Fibroblast of peridontal ligament (primary cell): ENCODE measurements at regions not wholly inside any gene's neighbourhood (a gene's known extent, or its start where the extent isn't known, plus 50 kb on each side); places are given as distances from the start of the nearest gene placed in this dataset.
A peak's percentile ranks its signal among the peaks of the same experiment; 100 is the strongest.

Source experiments
- DNase-seq: peaks from one replicate; pipeline ENCODE4 v3.0.0-alpha.2; 2010; ENCODE audit errors: extremely low read depth

DNA sequence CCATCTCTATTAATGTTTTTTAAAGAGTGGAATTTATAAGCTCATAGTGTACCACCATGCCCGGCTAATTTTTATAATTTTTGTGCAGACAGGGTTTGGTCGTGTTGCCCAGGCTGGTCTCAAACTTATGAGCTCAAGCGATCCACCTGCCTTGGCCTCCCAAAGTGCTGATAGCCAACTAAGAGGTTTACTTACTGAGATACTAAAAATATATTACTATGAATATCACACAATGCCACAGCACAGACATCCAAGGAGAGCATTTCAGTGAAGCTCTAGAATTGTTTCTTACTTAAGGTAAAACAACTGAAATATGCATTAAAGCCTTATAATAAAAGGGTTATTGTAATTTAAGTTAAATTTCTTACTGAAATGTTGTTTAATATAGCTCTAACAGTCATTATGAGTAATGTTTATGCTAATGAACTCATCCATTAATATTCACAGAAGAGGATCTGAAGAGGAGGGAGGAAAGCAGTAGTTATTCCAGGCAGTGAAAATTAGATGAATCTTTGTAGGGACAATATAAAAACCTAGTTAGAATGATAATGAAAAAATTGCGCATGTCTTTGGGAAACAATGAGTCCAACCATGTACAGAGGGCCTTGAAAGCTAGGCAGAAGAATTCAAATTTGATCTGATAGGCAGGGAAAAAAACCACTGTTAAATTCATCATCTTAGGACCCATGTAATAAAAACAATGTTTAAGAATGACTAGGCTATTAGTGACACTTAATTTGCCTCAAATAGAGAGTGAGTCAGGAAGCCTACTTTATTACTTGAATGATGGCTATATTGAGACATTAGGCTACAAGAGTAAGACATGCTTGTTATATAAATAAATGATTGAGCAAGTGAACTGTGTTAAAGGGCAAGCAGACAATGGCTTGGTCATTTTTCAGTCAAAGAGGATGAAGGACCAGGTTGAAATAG, 99.2 kb downstream of the SLC41A2 start:
- DNase-seq: no peak

DNA sequence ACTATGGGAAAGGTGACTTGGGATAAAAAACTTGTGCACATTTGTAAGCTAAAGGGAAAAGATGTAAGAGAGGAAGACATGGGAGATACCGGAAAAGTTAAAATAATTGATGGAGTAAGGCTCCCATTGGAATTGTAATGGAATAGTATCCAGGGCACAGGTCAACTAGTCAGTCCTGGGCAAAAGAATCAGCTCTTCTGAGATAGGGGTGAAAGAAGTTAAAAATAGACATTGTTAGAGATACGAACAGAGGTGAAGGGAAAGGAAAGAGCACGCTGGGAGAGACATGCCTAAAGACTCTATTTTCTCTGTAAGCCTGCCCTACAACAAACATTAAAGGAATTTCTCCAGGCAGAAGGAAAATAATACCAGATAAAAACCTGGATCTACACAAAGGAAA, 101.6 kb downstream of the SLC41A2 start:
- no peak for DNase-seq

- DNase-seq: no peak
These were observed 102.5 kb downstream of the SLC41A2 start for GRCh38 chr12:104855599-104855998.

DNA sequence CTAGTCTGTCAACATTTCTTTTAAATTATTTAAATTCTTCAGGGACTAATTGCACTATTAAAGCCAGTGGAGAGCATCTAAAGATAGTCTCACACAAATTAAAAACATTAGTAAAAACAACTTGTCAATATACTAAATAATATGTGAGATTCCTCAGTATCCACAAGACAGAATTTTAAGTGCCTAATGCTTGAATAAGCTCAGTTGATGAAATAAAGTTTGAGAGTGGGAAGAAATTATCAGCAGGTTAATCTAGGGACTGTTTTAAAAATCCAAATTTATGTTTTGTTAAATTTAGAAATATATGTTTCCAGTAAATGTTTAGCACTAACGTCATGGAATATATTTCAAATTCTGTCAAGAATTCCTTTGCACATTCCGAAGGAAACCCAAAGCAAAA, 105.2 kb downstream of the SLC41A2 start:
- no peak for DNase-seq

DNA sequence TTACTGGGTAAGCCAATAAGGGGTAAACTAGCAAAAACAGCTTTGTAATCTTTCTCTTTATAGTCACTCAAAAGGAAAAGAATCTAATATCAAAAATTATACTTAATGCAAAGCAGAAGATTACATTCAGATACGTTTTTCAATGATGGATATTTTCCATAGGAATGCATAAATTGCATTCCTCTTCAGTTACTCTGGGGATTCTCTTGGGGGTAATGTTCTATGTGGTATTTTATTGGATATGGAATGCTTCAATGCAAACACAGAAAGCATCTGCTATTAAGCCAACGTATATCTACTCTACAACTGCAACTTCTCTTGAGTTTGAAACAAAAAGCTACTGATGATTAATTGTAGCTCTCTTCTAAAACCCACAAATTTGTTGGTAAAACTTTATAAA, 106.0 kb downstream of the SLC41A2 start:
- peak; percentile 18 for DNase-seq

- DNase-seq: no peak
These were observed 107.3 kb downstream of the SLC41A2 start for GRCh38 chr12:104850781-104851180.

DNA sequence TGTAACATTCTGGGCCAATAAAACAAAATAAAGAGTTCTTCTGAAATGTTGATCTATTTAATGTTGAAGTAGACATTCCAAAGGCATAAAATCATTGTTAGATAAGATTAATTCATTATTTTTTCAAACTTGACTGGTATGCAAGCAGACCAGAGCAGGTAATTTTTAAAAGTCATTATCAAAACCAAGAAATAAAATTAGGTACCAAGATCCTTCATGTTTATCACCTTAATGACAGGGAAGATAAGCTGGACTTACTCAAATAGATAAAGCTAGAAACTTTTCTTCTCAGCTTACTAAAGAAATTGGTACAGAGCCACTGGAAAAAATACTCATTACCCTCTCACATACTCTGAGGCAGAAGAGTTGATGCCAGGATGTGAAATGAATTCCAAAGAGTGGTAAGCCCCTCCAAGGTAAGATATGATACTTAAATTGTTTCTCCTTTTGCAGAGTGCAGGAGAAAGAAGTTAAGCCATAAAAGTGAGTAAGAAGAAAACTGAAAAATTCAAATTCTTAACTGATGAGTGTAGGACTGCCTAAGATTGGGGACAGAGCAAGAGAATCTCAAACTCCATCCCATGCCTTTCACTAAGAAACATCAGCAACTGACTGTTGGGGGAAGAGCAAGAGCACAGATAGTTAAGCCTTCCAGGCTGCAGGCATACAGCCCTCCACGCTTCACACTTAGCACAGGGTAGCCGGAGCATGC, 111.9 kb downstream of the SLC41A2 start:
- DNase-seq: peak; percentile 16

DNA sequence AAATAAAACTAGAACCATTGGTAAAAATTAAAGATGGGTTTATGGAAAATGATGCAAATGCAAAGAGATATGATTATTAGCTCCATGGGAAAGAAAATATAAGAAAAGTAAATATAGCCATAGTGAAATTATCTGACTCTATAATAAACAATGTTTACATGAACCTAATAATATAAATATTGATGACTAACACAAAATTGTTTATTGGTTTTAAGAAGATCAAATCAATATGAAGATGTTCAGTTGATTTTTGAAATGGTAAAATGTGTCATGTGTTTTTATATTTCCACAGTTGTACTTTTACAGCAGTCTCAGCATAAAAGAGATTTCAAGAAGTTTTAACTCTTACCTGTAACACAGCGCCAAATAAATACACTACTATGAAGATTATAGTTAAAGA, 114.0 kb downstream of the SLC41A2 start:
- DNase-seq: no peak

DNA sequence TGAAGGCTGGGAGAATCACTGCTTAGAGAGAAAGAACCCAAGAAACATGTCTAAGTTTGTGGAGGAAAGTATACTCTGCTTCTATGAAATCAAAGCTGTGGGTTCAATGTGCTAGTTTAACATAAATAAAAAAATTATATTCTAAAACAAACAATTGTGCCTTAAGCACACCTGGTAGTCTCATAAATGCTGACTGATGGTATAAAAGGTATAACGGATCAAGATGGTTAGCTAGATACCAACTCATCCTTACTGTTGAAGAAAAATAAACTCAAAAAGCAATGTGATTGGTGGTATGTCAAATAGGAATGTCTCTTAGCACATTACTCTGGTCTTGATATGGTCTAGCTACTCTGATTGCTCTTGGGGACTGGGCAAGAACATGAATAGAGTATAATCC, 117.8 kb downstream of the SLC41A2 start:
- DNase-seq: no peak

DNA sequence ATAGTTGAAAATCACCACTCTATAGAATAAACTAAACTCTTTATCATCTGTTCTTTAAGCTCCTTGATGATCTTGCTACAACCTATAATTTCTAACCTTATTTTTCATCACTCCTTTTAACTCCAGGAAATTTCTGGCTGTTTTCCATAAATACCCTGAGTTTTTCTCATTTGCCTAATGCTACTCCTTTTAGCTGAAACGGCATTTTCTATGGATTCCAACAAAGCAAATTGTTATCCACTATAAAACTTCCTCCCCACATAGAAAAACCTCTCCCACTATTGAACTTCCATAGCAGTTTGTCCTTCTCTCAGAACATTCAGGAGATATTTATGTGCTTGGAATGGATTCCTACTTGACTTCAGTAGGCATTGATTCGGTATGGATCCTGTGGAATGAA, 122.8 kb downstream of the SLC41A2 start:
- no peak for DNase-seq

- DNase-seq: no peak
These were observed 123.5 kb downstream of the SLC41A2 start for GRCh38 chr12:104834607-104835006.

- no peak for DNase-seq
These were observed 124.3 kb downstream of the SLC41A2 start for GRCh38 chr12:104833756-104834155.

DNA sequence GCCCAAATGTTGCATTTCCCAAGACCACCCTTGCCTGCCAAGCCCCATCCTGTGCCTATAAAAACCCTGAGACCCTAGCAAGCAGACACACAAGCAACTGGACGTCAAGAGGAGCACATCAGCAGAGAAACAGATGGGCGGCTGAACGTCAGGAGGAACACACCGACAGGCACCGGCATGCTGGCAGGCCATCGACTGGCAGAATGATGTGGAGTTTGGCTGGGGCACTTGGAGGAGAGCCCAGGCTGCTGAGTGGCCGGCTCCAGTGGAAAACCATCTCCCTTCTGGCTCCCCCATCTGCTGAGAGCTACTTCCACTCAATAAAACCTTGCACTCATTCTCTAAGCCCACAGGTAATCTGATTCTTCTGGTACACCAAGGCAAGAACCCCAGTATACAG, 130.1 kb downstream of the SLC41A2 start:
- no peak for DNase-seq

DNA sequence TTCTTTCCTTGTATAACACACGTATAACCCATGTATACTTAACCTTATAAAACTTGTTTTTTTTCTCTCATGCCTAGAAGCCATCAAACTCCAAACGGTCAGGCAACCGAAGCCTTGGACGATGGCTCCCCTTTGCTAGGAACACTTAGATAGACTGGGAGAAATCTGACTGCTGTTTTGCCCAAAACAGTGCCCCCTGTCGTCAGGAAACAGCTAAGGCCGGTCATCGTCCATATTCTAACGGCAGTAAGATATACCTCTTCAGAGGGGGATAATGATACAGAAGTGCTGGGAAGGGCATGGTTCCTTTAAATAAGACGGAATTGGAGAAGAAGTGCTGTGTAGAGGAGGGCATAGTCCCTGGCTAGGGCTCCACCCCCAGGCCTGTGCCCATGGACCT, 130.5 kb downstream of the SLC41A2 start:
- no peak for DNase-seq

- DNase-seq: peak; percentile 2
These were observed 132.7 kb downstream of the SLC41A2 start for GRCh38 chr12:104825408-104825807.

- no peak for DNase-seq
These were observed 134.1 kb downstream of the SLC41A2 start for GRCh38 chr12:104823985-104824461.

- DNase-seq: no peak
These were observed 135.1 kb downstream of the SLC41A2 start for GRCh38 chr12:104822941-104823340.

DNA sequence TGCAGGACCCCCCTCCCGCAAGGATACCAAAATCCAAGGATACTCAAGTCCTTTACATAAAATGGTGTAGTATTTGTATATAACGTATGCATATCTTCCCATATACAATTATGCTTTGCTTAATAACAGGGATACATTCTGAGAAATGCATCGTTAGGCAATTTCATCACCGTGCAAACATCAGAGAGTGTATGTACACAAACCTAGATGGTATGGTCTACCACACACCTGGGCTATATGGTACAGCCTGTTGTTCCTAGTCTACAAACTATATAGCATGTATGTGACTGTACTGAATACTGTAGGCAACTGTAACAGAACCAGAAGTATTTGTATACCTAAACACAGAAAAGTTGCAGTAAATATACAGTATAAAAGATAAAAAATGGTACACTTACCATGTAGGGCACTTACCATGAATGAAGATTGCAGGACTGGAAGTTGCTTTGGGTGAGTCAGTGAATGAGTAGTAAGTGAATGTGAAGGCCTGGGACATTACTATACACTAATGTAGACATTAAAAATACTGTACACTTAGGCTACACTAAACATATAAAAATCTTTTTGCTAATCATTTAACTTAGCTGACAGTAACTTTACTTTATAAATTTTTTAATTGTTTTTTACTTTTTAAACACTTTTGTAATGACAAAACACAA, 141.1 kb downstream of the SLC41A2 start:
- DNase-seq: no peak

DNA sequence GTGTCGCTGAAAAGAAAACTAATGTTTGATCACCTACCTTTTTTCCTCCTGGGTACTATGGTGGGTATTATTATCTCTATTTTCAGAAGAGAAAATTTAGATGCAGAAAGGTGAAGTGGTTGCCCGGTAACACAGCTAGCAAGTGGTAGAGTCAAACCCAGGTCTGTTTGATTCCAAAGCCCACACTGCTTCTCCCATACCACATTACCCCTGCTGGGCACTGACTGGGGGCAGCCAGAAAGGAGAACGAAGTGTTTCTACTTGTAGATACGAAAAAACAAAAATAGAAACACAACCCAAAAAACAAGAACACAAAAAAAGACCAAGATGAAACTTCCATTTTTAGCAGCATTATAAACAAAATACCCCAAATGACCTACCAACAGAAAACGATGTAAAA, 142.2 kb downstream of the SLC41A2 start:
- DNase-seq: no peak

- no peak for DNase-seq
These were observed 143.1 kb downstream of the SLC41A2 start for GRCh38 chr12:104814944-104815343.
